OCI-LY7 (cell line): ENCODE measurements at regions not wholly inside any gene's neighbourhood (a gene's known extent, or its start where the extent isn't known, plus 50 kb on each side); places are given as distances from the start of the nearest gene placed in this dataset.
"Not testable (repeated sequence)": the region's sequence is repeated elsewhere in the genome, so short reads cannot be mapped to it uniquely, and the experiment has no call there.

ENCODE experiments used
- BruUV-seq: library from RNA; stranded (reverse); fragments of 400-500 nt; replicated peaks from 2 replicates; lab custom pipeline; 2021; lab: Mats Ljungman, UMichigan
- CTCF ChIA-PET: fragments of 300-600 bp; sonication (Branson Sonifier 250); formaldehyde crosslinking; loops from one replicate; lab custom pipeline; 2022; ENCODE audit warnings: antibody characterized with exemption; ENCODE audit not compliant: unreplicated experiment; lab: Charles Lee
- POLR2A ChIA-PET: fragments of 300-600 bp; sonication (Branson Sonifier 250); formaldehyde crosslinking; loops from one replicate; lab custom pipeline; 2022; ENCODE audit warnings: antibody characterized with exemption; lab: Charles Lee
- DNase-seq: peaks from one replicate; pipeline ENCODE4 v3.0.0-alpha.2; 2015; ENCODE audit warnings: low spot score
- H2AFZ ChIP-seq: fragments of 200-600 bp; sonication (generic), shearing (Covaris generic); 2 replicates; pipeline ENCODE4 v1.6.1; 2014; ENCODE audit warnings: mild to moderate bottlenecking, antibody characterized with exemption, low read length, moderate library complexity
- H3K27ac ChIP-seq: fragments of 200-600 bp; sonication (generic); 2 replicates; pipeline ENCODE4 v1.5.1; 2014; ENCODE audit warnings: mixed run types, low read depth, mild to moderate bottlenecking, moderate library complexity, low read length, inconsistent platforms; ENCODE audit not compliant: poor library complexity, severe bottlenecking
- H3K36me3 ChIP-seq: fragments of 200-600 bp; sonication (generic); 2 replicates; pipeline ENCODE4 v1.6.1; 2014; ENCODE audit warnings: mild to moderate bottlenecking, antibody characterized with exemption, low read length, moderate library complexity, mixed read lengths; ENCODE audit not compliant: insufficient read depth
- H3K4me1 ChIP-seq: fragments of 200-600 bp; sonication (generic); 2 replicates; pipeline ENCODE4 v1.5.1; 2014; ENCODE audit warnings: mild to moderate bottlenecking, low read length; ENCODE audit not compliant: insufficient read depth, poor library complexity, severe bottlenecking
- H3K4me2 ChIP-seq: fragments of 200-600 bp; sonication (generic); 2 replicates; pipeline ENCODE4 v1.6.1; 2014; ENCODE audit warnings: mild to moderate bottlenecking, low read length
- H3K4me3 ChIP-seq: fragments of 200-600 bp; sonication (generic); 2 replicates; pipeline ENCODE4 v1.5.1; 2014; ENCODE audit warnings: mild to moderate bottlenecking, low read depth, low read length; ENCODE audit not compliant: poor library complexity, severe bottlenecking
- H3K79me2 ChIP-seq: fragments of 200-600 bp; sonication (generic); 2 replicates; pipeline ENCODE4 v1.6.1; 2016; ENCODE audit warnings: low read depth, mild to moderate bottlenecking, low read length, moderate library complexity, mixed read lengths; ENCODE audit not compliant: insufficient read depth
- H3K9me2 ChIP-seq: fragments of 200-600 bp; sonication (generic); 2 replicates; pipeline ENCODE4 v1.6.1; 2016; ENCODE audit warnings: mild to moderate bottlenecking, low read length, mixed read lengths; ENCODE audit not compliant: insufficient read depth
- H3K9me3 ChIP-seq: fragments of 200-600 bp; sonication (generic); 2 replicates; pipeline ENCODE4 v1.6.1; 2014; ENCODE audit warnings: mild to moderate bottlenecking, mixed run types, low read length, mixed read lengths
- H4K20me1 ChIP-seq: fragments of 200-600 bp; sonication (generic); 2 replicates; pipeline ENCODE4 v1.6.1; 2014; ENCODE audit warnings: mild to moderate bottlenecking, antibody characterized with exemption, low read length, moderate library complexity, mixed read lengths; ENCODE audit not compliant: insufficient read depth
- EZH2phosphoT487 ChIP-seq: fragments of 200-600 bp; sonication (generic); IDR thresholded peaks from 2 replicates; pipeline ENCODE4 v1.6.1; 2018; ENCODE audit warnings: low read depth, borderline replicate concordance, mild to moderate bottlenecking, mixed run types, antibody characterized with exemption, low read length, moderate library complexity, mixed read lengths
- intact Hi-C: fragments of 100-400 bp; cut with micrococcal nuclease; formaldehyde crosslinking; loops from one replicate; pipeline ENCODE4 v1.10.0; 2022; ENCODE audit not compliant: unreplicated experiment
- TF ChIP-seq, protein P1 (sequence below): fragments of 200-600 bp; sonication (generic); conservative IDR thresholded peaks from 2 replicates; pipeline ENCODE4 v1.5.1; 2014; ENCODE audit warnings: mild to moderate bottlenecking, antibody characterized with exemption, low read length, moderate library complexity, mixed read lengths

GRCh38 chr9:94188246-94188645, 70.9 kb upstream of the ZNF169 start:
- no peak overlapping the region for H3K4me3 ChIP-seq
- ChIA-PET POLR2A (no interaction called here), CTCF (no interaction called here)
- no peak overlapping the region for H3K4me2 ChIP-seq
- H2AFZ ChIP-seq = no peak overlapping the region
- H3K36me3 ChIP-seq = peaks cover 5% of the 10 kb centered on the region
- no peaks in the 10 kb centered on the region for H3K79me2 ChIP-seq
- no peak overlapping the region for H3K27ac ChIP-seq
- no peak for DNase-seq
- BruUV-seq = no TSS peak
- TF ChIP-seq EZH2phosphoT487 = no peak
- TF ChIP-seq, protein P1, sequence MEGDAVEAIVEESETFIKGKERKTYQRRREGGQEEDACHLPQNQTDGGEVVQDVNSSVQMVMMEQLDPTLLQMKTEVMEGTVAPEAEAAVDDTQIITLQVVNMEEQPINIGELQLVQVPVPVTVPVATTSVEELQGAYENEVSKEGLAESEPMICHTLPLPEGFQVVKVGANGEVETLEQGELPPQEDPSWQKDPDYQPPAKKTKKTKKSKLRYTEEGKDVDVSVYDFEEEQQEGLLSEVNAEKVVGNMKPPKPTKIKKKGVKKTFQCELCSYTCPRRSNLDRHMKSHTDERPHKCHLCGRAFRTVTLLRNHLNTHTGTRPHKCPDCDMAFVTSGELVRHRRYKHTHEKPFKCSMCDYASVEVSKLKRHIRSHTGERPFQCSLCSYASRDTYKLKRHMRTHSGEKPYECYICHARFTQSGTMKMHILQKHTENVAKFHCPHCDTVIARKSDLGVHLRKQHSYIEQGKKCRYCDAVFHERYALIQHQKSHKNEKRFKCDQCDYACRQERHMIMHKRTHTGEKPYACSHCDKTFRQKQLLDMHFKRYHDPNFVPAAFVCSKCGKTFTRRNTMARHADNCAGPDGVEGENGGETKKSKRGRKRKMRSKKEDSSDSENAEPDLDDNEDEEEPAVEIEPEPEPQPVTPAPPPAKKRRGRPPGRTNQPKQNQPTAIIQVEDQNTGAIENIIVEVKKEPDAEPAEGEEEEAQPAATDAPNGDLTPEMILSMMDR = no peak
- intact Hi-C loops = no loop called here
- no peaks in the 10 kb centered on the region for H4K20me1 ChIP-seq
- no peaks in the 10 kb centered on the region for H3K9me2 ChIP-seq
- no peaks in the 10 kb centered on the region for H3K4me1 ChIP-seq
- peaks cover 5% of the 10 kb centered on the region; the same call in 1 of the 2 replicates for H3K9me3 ChIP-seq

- intact Hi-C loops, DNase-seq, CTCF ChIA-PET, H3K27ac ChIP-seq, H3K4me1 ChIP-seq, H3K36me3 ChIP-seq, H4K20me1 ChIP-seq, H2AFZ ChIP-seq, H3K9me2 ChIP-seq, H3K79me2 ChIP-seq, POLR2A ChIA-PET, BruUV-seq, H3K4me2 ChIP-seq, H3K4me3 ChIP-seq: not testable (repeated sequence)
- H3K9me3 ChIP-seq = peaks cover 17% of the 10 kb centered on the region; the same call in 1 of the 2 replicates
Measured at GRCh38 chr9:94191706-94192105, 67.4 kb upstream of the ZNF169 start.

GRCh38 chr9:94198414-94198813, 60.7 kb upstream of the ZNF169 start:
- Histone ChIP-seq H3K9me2 (no peaks in the 10 kb centered on the region), H3K27ac (no peak overlapping the region), H3K4me3 (no peak overlapping the region), H3K79me2 (no peaks in the 10 kb centered on the region), H2AFZ (no peak overlapping the region), H3K4me2 (no peak overlapping the region), H4K20me1 (no peaks in the 10 kb centered on the region), H3K9me3 (peaks cover 10% of the 10 kb centered on the region; the same call in 1 of the 2 replicates), H3K4me1 (peaks cover 5% of the 10 kb centered on the region), H3K36me3 (no peaks in the 10 kb centered on the region)
- no TSS peak for BruUV-seq
- no peak for DNase-seq
- intact Hi-C loops = no loop called here
- POLR2A ChIA-PET = no interaction called here
- TF ChIP-seq, protein P1 = no peak
- no peak for TF ChIP-seq EZH2phosphoT487
- CTCF ChIA-PET = no interaction called here
